ENCODE measurements at regions not wholly inside any gene's neighbourhood (a gene's known extent, or its start where the extent isn't known, plus 50 kb on each side); places are given as distances from the start of the nearest gene placed in this dataset.
A peak's percentile ranks its signal among the peaks of the same experiment; 100 is the strongest.

DNA sequence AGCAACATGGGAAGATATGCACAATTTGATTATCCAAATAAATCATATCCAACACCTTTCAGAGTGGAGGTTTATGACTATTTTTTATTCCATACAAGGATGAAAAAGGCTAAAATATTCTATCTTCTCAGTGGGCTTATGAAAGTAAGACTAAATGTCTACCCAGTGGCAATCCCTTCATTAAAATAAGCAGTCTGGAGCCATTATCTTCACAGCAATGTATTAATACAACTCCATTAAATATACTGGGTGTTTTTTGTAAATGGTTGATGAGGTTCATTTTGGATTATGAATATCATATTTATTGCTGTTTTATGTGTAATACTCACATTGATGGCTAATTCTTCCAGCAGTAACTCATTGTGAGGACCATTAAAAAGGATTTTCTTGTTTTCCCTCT is 352.7 kb upstream of the SOX11 start:
- no peak for DNase-seq (ENCODE audit: low read depth in 2 of 2)

DNA sequence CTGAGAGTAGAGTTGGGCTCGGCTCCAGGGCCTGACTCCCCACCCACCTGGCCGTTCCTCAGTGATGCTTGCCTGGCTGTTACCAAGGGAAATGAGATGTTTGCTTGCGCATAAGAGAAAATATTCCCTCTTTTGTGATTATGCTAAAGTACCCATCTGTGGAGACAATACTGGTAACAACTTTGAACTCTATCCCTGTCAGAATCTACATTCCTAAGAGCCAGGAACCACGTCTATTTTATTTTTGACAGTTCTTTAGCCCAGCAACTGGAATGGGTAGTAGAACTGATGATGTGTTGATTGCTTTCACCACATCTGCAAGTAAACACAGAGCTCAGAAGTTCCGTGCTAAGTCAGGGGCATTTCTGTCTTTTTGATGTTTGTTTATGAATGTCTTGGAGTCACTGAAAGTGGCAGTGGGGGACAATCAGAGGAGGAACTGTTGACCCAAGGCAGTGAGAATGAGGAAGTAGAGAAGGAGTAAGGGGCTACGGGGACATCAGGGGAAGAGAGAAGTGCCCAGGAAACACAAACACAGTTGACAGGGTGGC is 348.3 kb upstream of the SOX11 start:
- no peak for DNase-seq (ENCODE audit: low read depth in 2 of 2)

DNA sequence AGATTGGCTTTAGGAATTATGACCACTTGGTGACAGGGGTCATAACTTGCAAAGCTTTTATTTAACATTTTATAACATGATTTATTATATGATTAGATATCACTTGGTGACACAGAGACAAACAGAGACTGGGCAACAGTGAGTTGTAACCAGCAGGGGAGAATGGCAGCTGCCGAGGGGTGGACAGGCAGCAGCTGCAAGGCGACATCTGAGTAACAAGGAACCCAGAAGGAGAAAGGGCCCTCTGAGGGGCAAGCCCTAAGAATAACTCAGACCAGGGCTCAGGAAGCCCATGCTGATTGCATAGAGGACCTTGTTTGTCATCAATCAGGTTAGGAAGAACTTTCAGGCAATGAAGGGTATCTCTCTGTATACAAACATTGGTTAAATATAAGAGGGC is 339.9 kb upstream of the SOX11 start:
- no peak for DNase-seq (ENCODE audit: low read depth in 2 of 2)

DNA sequence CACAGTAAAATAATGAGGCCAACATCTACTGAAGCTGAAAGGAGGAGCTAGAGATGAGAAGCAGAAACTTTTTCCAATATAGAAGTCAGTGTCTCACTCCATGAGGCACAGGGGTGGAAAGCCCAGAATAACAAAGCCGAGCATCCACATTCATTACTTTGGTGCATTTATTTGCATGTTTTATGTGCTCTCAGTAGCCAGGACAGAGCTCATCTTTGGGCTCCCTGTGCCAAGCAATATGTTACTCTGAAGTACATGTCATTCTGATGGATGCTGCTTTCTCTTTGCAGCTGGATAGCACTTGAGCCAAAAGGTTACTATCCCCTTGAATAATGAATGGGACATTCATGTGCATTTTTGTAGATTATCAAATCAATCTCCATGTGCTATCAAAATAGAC is 338.6 kb upstream of the SOX11 start:
- DNase-seq (ENCODE audit: low read depth in 2 of 2), result no peak

DNA sequence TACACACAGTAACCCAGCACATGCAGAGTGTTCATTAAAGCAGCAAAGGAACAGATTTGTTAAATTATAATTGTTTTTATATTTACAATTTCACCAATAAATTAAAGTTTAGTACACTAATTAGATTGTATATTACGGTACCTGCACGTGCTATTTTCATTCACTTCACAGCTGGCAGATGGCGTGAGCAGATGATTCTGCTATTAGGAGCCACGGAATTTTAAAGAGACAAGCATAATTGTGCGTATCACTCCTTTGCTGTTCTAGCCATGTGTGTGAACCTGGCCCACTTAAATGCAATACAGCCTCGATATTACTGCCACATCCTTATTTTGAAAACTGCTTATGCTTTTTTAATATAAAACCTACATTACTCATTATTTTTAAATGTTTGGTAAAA is 332.8 kb upstream of the SOX11 start:
- DNase-seq (ENCODE audit: low read depth in 2 of 2), result no peak

DNA sequence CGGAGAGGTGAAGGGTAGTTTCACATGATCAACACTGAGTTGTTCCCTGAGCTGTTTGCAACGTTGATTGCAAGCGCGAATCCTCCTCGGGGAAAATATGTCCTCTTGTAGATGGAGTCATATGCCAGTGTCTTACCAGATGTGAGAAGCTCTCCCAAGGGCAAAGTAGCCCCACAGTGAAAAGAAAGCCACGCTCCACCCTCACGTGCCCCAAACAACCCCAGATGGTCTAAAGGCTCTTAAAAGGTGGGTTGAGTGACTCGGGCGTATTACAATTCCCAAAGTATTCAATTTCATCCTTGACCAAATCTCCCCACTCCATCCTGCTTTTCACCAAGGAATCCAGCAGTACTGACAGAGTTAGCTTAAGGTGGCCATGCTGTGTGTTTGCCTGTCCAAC is 332.1 kb upstream of the SOX11 start:
- DNase-seq (ENCODE audit: low read depth in 2 of 2), result no peak

DNA sequence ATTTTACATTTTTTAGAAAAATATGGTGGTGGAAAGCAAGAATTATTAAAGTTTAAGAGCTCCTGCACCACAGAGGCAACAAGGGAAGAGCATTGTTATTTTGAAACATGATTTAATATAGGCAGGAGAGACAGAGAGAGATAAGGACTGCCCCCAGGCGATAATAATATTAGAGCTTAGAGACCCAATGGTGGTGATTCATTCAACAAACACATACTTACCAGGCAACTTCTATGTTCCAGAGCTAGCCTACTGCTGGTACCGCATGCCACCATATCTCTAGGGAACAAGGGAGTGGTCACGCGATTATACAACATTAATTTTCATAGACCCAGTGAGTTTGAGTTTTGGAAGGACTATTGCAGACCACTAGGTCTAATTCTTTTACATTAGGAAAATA is 327.8 kb upstream of the SOX11 start:
- DNase-seq (ENCODE audit: low read depth in 2 of 2), result no peak

DNA sequence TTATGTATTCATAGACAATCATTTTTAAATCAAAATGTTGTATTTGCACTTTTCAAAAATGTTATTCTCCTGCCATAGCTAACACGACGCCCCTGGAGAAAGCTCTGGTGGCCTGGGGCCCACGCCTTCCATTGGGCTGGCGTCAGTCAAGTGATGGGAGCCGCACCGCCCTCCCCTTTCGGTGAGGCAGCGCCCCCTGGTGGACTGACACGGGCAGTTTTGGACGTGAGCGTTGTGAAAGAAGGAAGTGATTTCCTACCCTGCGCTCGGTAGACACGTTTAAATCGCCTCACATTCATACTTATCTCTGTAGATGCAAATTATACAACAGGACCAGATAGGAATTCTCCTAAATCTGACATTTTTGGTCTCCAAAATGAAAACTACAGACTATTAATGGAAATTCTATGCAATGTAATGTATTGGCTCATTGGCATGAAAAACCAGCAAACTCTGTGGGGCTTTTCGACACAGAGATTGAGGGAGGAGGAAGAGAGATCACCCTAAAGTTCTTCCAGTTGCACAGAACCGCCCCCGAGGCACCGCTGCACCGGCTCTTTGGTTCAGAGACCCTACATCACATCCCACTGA is 326.2 kb upstream of the SOX11 start:
- peak; percentile 16 to 34 for DNase-seq (ENCODE audit: low read depth in 2 of 2)

DNA sequence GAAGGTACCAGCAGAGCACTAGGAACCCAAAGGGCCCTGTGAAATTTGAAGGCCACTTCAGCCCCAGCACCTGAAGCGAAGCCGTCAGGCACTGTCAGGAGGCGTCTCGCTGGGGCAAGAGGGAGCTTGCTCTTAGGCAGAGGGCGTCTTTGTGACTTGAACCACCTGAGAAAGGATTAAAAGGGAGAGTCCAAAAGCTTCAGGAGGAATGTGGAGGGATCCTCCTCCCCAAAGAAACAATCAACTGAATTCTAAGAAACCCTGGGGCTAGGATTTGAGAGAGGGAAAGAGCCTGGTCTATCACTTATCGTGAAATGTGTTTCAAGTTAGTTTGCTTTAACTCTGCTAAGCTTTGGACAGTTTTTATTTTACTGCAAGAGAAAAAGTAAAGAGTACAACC is 324.9 kb upstream of the SOX11 start:
- no peak for DNase-seq (ENCODE audit: low read depth in 2 of 2)

DNA sequence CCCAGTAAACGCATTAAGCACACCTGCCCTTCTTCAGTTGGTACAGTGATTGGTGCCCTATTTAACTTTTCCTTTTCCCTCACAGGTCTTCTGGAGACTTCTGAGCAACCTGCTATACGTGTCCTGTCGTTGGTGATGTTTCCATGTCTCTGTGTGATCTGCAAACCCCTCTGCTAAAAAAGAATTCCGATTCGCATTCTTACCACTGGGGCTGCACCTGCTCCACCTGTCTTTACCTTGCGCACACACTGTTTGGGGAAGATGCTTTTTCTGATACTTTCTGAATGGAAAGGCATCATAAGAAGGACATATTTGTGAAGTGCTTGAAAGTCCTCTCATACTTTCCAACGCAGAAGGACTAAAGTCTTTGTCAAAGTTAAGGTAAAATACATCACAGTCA is 323.9 kb upstream of the SOX11 start:
- DNase-seq (ENCODE audit: low read depth in 2 of 2), result no peak

DNA sequence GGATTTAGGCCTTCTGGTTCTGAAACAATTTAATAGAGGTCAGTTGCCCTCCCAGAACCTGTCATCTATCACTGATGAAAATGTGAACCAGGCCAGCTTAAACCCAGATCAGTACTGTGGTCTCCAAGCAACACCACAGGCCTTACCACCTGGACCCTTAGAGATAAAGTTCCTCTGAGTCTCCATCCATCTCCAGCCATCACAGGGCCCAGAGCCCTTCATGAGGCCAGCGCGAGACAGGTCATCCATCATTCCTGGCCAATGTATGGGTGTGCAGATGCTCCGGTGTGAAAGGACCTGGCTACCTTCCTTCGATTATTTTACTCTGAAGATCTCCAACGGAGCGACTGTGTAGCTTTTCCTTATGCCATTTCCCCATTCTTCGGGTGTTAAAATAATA is 322.7 kb upstream of the SOX11 start:
- DNase-seq (ENCODE audit: low read depth in 2 of 2), result no peak

DNA sequence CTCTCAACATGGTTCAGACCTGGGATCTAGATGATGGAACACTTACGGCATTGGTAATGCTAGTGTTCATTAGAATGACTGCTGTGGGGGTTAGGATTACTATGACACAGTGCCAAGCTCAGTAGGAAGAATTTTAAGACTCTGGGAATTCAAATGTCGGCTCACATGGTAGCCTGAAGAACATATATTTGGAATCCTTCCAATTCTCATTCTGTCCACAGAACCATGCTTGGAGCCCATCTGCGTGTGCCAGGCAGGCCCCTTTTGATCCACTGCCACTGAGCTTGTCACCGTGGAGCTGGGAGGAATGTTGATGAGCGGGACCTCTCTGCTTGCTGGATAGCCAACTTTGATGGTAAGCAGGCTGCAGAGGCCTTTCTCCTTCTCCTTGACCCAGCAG is 322.0 kb upstream of the SOX11 start:
- no peak for DNase-seq (ENCODE audit: low read depth in 2 of 2)

DNA sequence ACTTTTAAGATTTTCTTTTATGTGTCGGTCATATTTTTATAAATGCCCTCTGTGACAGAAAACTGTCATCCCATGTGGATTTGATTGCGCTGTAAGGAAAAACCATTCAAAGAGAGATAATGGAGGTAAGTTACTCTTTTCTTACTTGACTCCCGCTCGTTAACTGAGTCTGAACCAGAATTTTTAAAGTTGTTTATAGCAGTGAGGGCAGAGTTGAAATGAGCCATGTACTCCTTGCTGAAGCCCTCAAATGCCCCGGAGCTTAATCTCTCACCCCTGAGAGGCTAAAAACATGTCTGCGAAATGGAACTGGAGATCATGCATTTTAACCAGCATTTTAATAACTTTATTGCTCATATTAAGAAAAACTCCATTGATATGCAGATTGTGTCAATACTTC is 320.0 kb upstream of the SOX11 start:
- no peak for DNase-seq (ENCODE audit: low read depth in 2 of 2)

DNA sequence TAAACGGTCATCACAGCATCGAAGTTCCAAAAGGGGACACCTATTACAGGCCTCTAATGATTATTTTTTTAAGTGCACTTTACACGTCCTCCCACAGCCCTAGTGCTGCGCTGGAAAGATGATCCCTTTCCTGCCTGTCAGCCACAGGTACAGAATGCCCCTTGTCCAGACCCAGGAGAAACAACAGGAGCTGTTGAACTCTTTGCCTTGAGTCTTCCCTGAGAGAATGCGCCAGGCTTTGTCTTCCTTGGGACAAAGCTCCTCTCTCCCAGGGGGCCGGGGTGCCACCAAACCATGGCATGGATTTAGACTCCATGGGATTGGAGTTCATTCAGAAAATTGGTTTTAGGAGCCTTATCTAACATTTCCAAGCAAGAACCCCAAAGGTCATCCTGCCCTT is 319.0 kb upstream of the SOX11 start:
- no peak for DNase-seq (ENCODE audit: low read depth in 2 of 2)

DNA sequence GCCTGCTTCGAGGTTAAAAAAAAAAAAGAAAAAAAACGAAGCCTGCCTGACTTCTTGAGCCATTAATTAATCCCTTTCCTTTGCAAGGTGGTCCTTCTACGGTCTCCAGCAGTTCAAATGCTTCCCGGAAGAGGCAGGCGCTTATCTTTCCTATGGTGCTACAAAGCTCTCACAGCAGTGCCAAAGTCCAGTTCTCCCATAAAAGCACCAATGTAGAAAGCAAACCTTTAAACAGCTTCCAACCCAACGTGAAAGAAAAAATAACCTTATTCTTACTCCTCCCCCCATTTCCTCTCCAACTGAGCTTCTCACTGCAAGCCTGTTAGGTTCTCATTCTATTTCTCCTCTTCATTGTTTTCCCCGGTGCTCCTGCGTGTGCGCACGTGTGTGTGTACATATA is 317.4 kb upstream of the SOX11 start:
- DNase-seq (ENCODE audit: low read depth in 2 of 2), result no peak

DNA sequence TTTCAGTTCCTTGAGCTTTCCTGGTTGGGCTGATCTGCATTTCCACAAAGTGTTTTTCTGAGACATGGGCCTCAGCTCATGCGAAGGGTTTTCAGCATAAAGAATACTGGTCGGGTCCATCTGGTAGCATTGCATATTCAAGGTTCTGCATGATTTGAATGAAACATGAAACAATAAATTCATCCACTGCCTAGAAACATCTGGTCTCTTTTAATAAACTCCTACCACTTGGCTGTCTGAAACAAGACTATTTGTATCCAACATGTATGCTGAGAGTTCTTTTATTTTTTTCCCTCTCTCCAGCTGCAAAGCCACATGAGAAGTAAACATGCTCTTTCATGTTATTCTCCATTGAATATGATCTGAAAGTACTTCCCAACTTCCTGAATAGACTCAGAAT is 314.9 kb upstream of the SOX11 start:
- DNase-seq (ENCODE audit: low read depth in 2 of 2), result no peak

DNA sequence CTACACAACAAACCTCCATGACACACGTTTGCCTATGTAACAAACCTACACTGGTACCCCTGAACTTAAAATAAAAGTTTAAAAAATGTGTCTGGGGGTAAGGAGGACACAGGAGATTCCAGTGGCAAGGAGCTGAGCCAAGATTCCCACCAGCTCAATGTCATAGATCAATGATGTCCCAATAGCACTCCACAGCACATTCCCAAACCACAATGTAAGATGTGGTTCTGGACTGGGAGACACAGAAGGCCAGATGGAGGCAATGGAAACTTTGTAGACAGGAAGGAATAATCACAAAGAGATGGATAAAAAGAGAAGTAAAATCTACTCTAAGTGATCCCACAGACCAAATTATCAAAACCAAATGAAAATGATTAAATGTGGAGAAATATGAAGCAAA is 312.4 kb upstream of the SOX11 start:
- no peak for DNase-seq (ENCODE audit: low read depth in 2 of 2)

DNA sequence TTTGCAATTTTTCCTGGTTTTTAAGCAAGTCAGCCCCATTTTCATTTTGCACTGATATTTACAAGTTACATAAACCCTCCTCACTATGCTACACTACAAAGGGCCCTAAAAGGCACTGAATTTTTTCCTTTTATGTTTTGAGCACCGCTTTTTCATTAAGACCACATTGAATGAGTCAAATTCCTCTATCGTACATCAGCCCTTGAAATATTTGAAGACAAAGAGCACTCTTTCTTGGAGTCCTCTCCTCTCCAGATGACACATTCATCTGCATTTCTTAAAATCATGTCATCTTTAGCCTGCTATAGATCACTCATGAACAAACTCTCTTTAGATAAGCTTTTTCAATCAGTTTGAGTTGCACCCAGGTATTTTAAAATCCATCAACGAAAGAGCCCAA is 306.6 kb upstream of the SOX11 start:
- no peak for DNase-seq (ENCODE audit: low read depth in 2 of 2)

DNA sequence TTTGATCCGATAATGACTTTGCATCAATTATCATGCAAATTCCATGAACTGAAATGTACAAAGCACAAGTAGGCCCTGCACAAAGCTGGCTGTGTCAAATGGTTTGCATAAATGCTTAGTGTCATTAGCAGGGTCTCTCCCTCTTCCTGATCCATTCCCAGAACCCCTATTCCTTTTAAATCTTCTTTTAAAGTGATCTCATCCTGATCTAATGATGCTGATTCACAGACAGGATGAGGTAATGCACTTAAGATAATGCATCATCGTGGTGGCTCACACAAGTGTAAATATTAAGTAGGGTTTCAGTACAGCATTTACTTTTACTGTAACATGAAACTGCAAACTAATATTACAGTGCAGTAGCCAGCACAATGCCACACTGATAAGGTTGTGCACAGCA is 304.8 kb upstream of the SOX11 start:
- no peak for DNase-seq (ENCODE audit: low read depth in 2 of 2)

DNA sequence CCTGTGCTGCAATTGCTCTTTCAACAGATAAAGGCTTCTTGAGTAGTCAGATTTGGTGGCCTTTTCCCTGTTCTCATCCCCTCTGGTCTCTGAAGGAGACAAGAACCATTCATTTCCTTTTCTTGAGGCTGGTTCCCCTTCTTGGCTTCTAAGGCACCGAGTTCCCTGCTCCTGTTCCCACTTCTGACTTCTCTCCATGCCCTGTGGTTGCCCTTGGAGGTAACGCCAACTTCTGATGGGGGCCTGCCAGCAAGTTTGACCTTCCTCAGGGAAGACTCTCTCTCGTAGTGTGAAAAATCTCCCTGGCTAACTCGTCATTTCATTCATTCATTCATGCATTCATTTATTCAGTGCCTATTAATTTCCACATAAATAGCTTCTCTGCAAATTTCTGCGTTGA is 302.4 kb upstream of the SOX11 start:
- no peak for DNase-seq (ENCODE audit: low read depth in 2 of 2)

DNA sequence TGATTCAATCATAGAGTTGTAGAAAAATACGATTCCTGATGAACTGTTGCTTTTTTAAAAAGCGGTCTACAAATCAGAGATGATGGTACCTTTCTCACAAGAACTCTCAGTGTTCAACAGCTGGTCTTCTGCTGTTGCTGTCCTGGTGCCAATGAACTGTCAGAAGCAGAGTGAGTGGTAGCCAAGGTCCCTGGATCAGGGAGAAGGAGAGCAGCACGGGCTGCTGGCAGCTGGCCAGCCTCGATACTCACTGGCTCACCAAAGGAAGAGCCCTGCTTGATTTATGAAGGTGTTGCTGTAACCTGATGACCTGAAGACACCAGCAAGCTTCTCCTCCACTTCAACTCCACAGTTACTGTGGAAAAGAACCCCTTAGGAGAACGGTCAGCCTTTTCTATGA is 300.8 kb upstream of the SOX11 start:
- no peak for DNase-seq (ENCODE audit: low read depth in 2 of 2)

DNA sequence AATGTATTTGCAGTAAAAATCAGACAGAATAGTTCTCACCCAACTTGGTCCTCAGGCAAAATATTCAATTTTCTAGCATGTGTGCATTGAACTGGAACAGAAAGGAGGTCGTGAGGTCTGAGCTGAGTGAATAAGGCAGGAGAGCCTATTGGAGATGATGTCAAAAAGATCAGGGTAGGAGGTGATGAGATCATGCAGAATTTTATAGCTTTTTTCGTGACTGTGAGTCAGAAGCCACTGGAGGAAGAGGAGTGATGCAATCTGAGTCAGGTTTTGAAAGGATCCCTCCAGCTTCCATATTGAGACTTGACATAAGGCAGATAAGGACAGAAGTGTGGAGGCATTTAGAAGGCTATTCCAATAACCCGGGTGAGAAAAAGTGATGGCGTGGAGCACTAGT is 299.5 kb upstream of the SOX11 start:
- no peak for DNase-seq (ENCODE audit: low read depth in 2 of 2)

DNA sequence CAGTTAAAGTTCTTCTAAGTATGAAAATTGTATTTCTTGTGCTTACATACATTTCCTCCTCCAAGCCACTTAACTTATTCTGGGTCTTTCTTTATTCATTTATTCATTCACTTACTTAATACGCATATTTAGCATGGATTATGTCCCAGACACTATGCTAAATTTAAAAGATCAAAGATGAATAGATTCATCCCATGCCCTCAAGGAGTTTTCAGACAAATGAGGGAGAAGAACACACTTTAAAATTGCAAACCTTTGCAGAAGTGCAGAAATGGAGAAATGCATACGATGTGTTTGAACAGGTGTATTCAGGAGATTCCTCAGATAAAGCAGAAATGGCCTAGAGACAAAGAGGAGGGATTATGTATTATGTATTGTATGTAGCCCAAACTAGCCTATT is 298.7 kb upstream of the SOX11 start:
- DNase-seq (ENCODE audit: low read depth in 2 of 2), result no peak

DNA sequence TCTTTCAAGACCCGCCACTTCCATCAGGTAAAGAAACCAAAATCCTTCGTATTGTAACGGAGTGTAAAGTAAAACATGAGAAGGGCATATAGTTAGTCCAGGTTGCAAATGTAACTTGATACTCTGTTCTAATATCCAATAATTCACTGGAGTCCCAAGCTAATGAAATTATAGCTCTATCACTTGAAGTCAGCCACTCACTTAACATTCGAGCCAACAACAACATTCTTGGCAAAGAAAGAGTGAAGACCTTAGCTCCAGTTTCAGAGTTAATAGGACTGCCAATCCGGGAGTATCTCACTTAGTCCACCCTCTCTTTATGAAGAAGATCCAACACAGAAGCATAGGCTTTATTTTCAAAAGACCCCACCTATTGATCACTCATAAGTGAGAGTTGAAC is 298.0 kb upstream of the SOX11 start:
- DNase-seq (ENCODE audit: low read depth in 2 of 2), result no peak

All from activated CD4-positive, alpha-beta T cell treated with anti-CD3 and anti-CD28 coated beads for 24 hours (primary cell).